Sigmoid colon (tissue), 4 donors: ENCODE measurements at regions not wholly inside any gene's neighbourhood (a gene's known extent, or its start where the extent isn't known, plus 50 kb on each side); places are given as distances from the start of the nearest gene placed in this dataset.

Source experiments
- POLR2A ChIP-seq, 2 donors: fragments of 450-650 bp; IDR thresholded peaks; one replicate each; pipeline ENCODE4 v1.6.1; 2016; ENCODE audit warnings: antibody characterized with exemption in 2 of 2, mild to moderate bottlenecking in 2 of 2, moderate library complexity in 2 of 2
- POLR2AphosphoS5 ChIP-seq, 4 donors: sonication (generic); formaldehyde crosslinking; IDR thresholded peaks; one replicate each; pipeline ENCODE4 v1.6.1; 2017; ENCODE audit warnings: antibody characterized with exemption in 4 of 4
- TF ChIP-seq, protein P1 (sequence below), 4 experiments: fragments of 450-650 bp in 3 of 4; fragments of 200-600 bp in 1 of 4; IDR thresholded peaks; one replicate each; pipeline ENCODE4 v1.5.1; 2016 to 2019; ENCODE audit warnings: antibody characterized with exemption in 4 of 4, mild to moderate bottlenecking in 3 of 4, moderate library complexity in 2 of 4

DNA sequence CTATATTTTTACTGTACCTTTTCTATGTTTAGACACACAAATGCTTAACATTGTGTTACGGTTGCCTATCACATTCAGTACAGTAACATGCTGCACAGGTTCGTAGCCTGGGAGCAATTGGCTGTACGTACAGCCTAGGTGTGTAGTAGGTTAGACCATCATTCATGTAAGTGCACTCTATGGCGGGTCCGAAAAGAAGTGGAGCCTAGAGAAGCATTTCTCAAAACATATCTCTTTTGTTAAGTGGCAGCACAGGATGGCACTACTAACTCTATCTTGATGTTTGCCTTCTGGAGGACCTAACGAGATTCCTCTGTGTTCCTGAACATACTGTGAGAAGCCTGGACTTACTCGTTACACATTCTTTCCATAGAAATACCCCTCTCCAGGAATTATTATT is 132.3 kb upstream of the ADPGK start:
- no peak for TF ChIP-seq POLR2A (IDR thresholded peaks at IDR 0.05)
- TF ChIP-seq, protein P1, sequence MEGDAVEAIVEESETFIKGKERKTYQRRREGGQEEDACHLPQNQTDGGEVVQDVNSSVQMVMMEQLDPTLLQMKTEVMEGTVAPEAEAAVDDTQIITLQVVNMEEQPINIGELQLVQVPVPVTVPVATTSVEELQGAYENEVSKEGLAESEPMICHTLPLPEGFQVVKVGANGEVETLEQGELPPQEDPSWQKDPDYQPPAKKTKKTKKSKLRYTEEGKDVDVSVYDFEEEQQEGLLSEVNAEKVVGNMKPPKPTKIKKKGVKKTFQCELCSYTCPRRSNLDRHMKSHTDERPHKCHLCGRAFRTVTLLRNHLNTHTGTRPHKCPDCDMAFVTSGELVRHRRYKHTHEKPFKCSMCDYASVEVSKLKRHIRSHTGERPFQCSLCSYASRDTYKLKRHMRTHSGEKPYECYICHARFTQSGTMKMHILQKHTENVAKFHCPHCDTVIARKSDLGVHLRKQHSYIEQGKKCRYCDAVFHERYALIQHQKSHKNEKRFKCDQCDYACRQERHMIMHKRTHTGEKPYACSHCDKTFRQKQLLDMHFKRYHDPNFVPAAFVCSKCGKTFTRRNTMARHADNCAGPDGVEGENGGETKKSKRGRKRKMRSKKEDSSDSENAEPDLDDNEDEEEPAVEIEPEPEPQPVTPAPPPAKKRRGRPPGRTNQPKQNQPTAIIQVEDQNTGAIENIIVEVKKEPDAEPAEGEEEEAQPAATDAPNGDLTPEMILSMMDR (IDR thresholded peaks at IDR 0.05), result no peak
- no peak for TF ChIP-seq POLR2AphosphoS5 (IDR thresholded peaks at IDR 0.05)
